ENCODE measurements at regions not wholly inside any gene's neighbourhood (a gene's known extent, or its start where the extent isn't known, plus 50 kb on each side); places are given as distances from the start of the nearest gene placed in this dataset.

GRCh38 chr15:95793231-95793630, 537.3 kb upstream of the NR2F2 start:
- Histone ChIP-seq H3K27me3 (ENCODE audit: control insufficient read depth, insufficient read depth, low read length) (no peaks in the 10 kb centered on the region), H3K4me3 (ENCODE audit: low read depth, low read length) (no peak overlapping the region), H3K36me3 (ENCODE audit: control insufficient read depth, insufficient read depth, low read length) (no peaks in the 10 kb centered on the region)
- DNase-seq (ENCODE audit: low read depth) (no peak), FAIRE-seq (no peak)
- TF ChIP-seq CTCF (IDR thresholded peaks at IDR 0.05; ENCODE audit: insufficient read depth, low read length, severe bottlenecking), result no peak

- Histone ChIP-seq H3K27me3 (ENCODE audit: control insufficient read depth, insufficient read depth, low read length) (no peaks in the 10 kb centered on the region), H3K4me3 (ENCODE audit: low read depth, low read length) (no peak overlapping the region), H3K36me3 (ENCODE audit: control insufficient read depth, insufficient read depth, low read length) (no peaks in the 10 kb centered on the region)
- no peak for DNase-seq (ENCODE audit: low read depth)
- no peak for TF ChIP-seq CTCF (IDR thresholded peaks at IDR 0.05; ENCODE audit: insufficient read depth, low read length, severe bottlenecking)
- no peak for FAIRE-seq
Observed at GRCh38 chr15:95795386-95795785, 535.1 kb upstream of the NR2F2 start.

DNA sequence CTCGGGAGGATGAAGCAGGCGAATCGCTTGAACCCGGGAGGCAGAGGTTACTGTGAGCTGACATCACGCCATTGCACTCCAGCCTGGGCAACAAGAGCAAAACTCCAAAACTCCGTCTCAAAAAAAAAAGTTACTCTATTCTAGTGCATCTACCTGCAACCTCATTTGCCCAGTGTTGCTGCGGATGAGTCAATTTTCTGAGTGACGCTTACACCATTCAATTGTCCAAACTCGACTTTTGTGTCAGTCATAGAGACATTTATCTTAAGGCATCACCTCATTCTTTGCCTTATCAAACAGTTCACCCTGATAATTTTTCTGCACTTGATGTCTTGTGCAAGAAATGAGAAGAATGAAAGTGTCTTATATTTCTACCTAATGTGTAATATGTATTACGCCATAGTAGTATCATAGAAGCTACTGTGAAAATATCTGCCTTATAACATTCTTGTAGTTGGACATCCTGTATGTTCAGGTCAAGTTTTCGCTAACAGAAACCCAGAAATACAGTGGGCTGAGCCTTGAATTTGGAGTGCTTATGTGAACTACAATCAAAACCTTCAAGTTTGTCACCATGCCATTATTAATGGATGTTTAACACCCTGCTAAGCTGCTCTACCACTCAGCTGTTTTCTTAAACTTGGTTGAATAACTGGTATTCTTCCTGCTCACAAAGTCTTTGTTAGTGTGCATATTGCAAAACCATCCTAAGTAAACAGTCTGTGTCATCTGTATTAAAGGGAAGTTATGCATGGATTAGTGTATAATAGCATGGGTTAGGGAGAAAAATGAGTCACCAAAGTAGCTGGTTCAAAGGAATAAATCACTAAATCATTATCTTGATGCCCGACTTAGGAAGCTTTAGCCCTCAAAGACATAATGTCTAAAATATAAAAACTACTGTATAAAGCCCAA, 531.0 kb upstream of the NR2F2 start:
- no peak for TF ChIP-seq CTCF (IDR thresholded peaks at IDR 0.05; ENCODE audit: insufficient read depth, low read length, severe bottlenecking)
- FAIRE-seq (no peak), DNase-seq (ENCODE audit: low read depth) (peak; percentile 98)
- Histone ChIP-seq H3K4me3 (ENCODE audit: low read depth, low read length) (no peak overlapping the region), H3K27me3 (ENCODE audit: control insufficient read depth, insufficient read depth, low read length) (no peaks in the 10 kb centered on the region), H3K36me3 (ENCODE audit: control insufficient read depth, insufficient read depth, low read length) (no peaks in the 10 kb centered on the region)

DNA sequence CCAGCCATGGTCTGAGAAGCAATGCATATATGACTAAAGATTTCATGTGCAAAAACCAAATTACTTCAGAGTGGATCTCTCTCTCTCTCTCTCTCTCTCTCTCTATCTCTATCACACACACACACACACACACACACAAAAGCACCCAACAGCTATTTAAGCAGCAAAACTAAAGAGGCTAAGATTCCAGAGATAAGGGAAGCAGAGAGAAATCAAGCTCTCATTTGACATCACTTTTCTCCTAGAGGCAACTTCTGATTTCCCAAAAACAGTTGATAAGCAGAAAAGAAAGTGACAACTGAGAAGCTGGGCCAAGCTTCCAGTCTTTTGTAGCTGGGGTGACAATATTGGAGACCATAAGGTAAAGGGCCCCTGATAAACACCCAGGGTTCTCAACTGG, 526.0 kb upstream of the NR2F2 start:
- TF ChIP-seq CTCF (IDR thresholded peaks at IDR 0.05; ENCODE audit: insufficient read depth, low read length, severe bottlenecking), result no peak
- DNase-seq (ENCODE audit: low read depth) (no peak), FAIRE-seq (no peak)
- H3K27me3 ChIP-seq (ENCODE audit: control insufficient read depth, insufficient read depth, low read length), result no peaks in the 10 kb centered on the region
- H3K36me3 ChIP-seq (ENCODE audit: control insufficient read depth, insufficient read depth, low read length), result no peaks in the 10 kb centered on the region
- H3K4me3 ChIP-seq (ENCODE audit: low read depth, low read length), result no peak overlapping the region

GRCh38 chr15:95812491-95812890, 518.0 kb upstream of the NR2F2 start:
- no peak for TF ChIP-seq CTCF (IDR thresholded peaks at IDR 0.05; ENCODE audit: insufficient read depth, low read length, severe bottlenecking)
- Histone ChIP-seq H3K36me3 (ENCODE audit: control insufficient read depth, insufficient read depth, low read length) (no peaks in the 10 kb centered on the region), H3K4me3 (ENCODE audit: low read depth, low read length) (no peak overlapping the region), H3K27me3 (ENCODE audit: control insufficient read depth, insufficient read depth, low read length) (no peaks in the 10 kb centered on the region)
- peak; percentile 4 for DNase-seq (ENCODE audit: low read depth)
- no peak for FAIRE-seq

DNA sequence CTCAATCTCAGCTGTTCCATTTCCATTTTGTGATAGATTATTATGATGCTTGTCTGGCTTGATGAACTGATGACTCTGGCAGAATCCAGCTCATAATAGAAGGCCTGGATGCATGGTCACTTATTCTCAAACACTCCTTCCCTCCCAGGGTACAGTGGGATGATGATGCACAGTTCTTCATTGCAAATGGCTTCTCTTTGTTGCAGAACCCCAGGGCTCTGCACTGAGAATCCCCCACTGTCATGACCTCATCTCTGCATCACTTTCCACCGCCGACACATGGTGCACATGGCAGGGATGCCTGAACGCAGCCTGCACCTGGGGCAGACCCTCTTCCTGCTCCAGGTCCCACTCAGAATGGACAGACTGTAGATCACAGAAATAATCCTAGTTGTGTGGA, 515.6 kb upstream of the NR2F2 start:
- H3K36me3 ChIP-seq (ENCODE audit: control insufficient read depth, insufficient read depth, low read length), result no peaks in the 10 kb centered on the region
- H3K27me3 ChIP-seq (ENCODE audit: control insufficient read depth, insufficient read depth, low read length), result no peaks in the 10 kb centered on the region
- no peak for DNase-seq (ENCODE audit: low read depth)
- FAIRE-seq, result no peak
- H3K4me3 ChIP-seq (ENCODE audit: low read depth, low read length), result no peak overlapping the region
- no peak for TF ChIP-seq CTCF (IDR thresholded peaks at IDR 0.05; ENCODE audit: insufficient read depth, low read length, severe bottlenecking)
